COLO668 (cell line): ENCODE measurements at regions not wholly inside any gene's neighbourhood (a gene's known extent, or its start where the extent isn't known, plus 50 kb on each side); places are given as distances from the start of the nearest gene placed in this dataset.
"Not testable (repeated sequence)": the region's sequence is repeated elsewhere in the genome, so short reads cannot be mapped to it uniquely, and the experiment has no call there.

ENCODE experiments used
- DNase-seq: peaks from one replicate; lab custom pipeline; 2025; ENCODE audit not compliant: unreplicated experiment; lab: John Stamatoyannopoulos, UW

GRCh38 chr1:38198099-38198498 is 151.5 kb upstream of the POU3F1 start:
- no peak for DNase-seq

- DNase-seq: no peak
These were observed 150.9 kb upstream of the POU3F1 start for GRCh38 chr1:38197312-38198061.

- no peak for DNase-seq
These were observed 147.9 kb upstream of the POU3F1 start for GRCh38 chr1:38194472-38194871.

GRCh38 chr1:38193040-38193439 is 146.4 kb upstream of the POU3F1 start:
- no peak for DNase-seq

GRCh38 chr1:38191461-38191860 is 144.9 kb upstream of the POU3F1 start:
- DNase-seq: no peak

- no peak for DNase-seq
These were observed 144.4 kb upstream of the POU3F1 start for GRCh38 chr1:38190983-38191382.

- no peak for DNase-seq
These were observed 141.0 kb upstream of the POU3F1 start for GRCh38 chr1:38187552-38187951.

- no peak for DNase-seq
These were observed 140.0 kb upstream of the POU3F1 start for GRCh38 chr1:38186566-38186965.

- no peak for DNase-seq
These were observed 139.3 kb upstream of the POU3F1 start for GRCh38 chr1:38185913-38186312.

- DNase-seq: no peak
These were observed 137.2 kb upstream of the POU3F1 start for GRCh38 chr1:38183747-38184146.

GRCh38 chr1:38183096-38183495 is 136.5 kb upstream of the POU3F1 start:
- no peak for DNase-seq

GRCh38 chr1:38180388-38180787 is 133.8 kb upstream of the POU3F1 start:
- DNase-seq: not testable (repeated sequence)

GRCh38 chr1:38179483-38179882 is 132.9 kb upstream of the POU3F1 start:
- no peak for DNase-seq

GRCh38 chr1:38178216-38178615 is 131.6 kb upstream of the POU3F1 start:
- no peak for DNase-seq

GRCh38 chr1:38175121-38175520 is 128.5 kb upstream of the POU3F1 start:
- DNase-seq: no peak

GRCh38 chr1:38173848-38174247 is 127.3 kb upstream of the POU3F1 start:
- DNase-seq: no peak

GRCh38 chr1:38173157-38173831 is 126.7 kb upstream of the POU3F1 start:
- no peak for DNase-seq

GRCh38 chr1:38169121-38169520 is 122.5 kb upstream of the POU3F1 start:
- no peak for DNase-seq

- DNase-seq: no peak
These were observed 121.8 kb upstream of the POU3F1 start for GRCh38 chr1:38168365-38168764.

- peak; percentile 29 for DNase-seq
These were observed 119.9 kb upstream of the POU3F1 start for GRCh38 chr1:38166461-38166860.

- peak; percentile 28 for DNase-seq
These were observed 107.3 kb upstream of the POU3F1 start for GRCh38 chr1:38153778-38154470.
